ENCODE measurements at regions not wholly inside any gene's neighbourhood (a gene's known extent, or its start where the extent isn't known, plus 50 kb on each side); places are given as distances from the start of the nearest gene placed in this dataset.

GRCh38 chr13:107028751-107029150 is 460.8 kb upstream of the ARGLU1 start:
- DNase-seq (ENCODE audit: low spot score): no peak
- in situ Hi-C loops (cut with HindIII; ENCODE audit: low sequenced_read_pairs): no loop called here

- in situ Hi-C loops (cut with HindIII; ENCODE audit: low sequenced_read_pairs): no loop called here
- DNase-seq (ENCODE audit: low spot score): no peak
These were observed 458.1 kb upstream of the ARGLU1 start for GRCh38 chr13:107025991-107026390.

- no peak for DNase-seq (ENCODE audit: low spot score)
- in situ Hi-C loops (cut with HindIII; ENCODE audit: low sequenced_read_pairs): no loop called here
These were observed 455.4 kb upstream of the ARGLU1 start for GRCh38 chr13:107023335-107023734.

- no peak for DNase-seq (ENCODE audit: low spot score)
- in situ Hi-C loops (cut with HindIII; ENCODE audit: low sequenced_read_pairs): no loop called here
These were observed 452.5 kb upstream of the ARGLU1 start for GRCh38 chr13:107020393-107020792.

DNA sequence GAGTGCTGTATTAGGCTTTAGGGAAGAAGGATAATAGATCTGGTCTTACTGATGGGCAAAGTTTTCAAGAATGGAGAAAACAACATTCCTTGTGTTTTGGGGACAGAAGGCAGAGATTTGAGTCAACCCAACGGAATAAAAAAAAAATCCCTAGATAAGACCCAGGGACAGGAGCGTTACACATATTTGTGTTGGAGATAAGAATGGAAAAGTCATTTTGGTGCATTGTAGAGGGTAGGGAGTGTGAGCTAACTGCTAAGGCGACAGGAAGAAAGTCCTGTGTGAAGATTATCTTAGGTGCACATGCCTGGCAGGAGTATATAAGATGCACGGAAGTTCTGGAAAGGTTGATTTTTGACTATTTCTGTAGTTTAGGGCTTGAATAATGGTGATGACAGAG is 450.3 kb upstream of the ARGLU1 start:
- in situ Hi-C loops (cut with HindIII; ENCODE audit: low sequenced_read_pairs): no loop called here

DNA sequence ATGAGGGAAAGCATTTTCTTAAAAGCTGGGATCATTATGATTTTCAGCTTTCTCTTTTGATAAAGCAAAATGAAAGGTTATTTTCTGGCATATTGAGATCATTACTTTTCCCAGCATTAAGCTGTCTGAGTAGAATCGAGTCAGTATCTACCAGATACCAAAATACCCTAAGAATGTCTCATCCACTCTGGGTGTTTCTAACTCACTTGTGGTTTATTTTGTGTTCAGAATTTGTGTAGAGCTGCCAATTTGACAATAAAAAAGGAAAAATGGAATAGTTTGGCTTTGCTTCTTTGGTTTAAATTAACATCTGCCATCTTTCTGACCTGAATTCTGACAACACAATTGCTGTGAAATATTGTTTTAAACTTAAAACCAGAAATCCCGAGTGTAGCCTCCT is 438.7 kb upstream of the ARGLU1 start:
- in situ Hi-C loops (cut with HindIII; ENCODE audit: low sequenced_read_pairs): no loop called here
- DNase-seq (ENCODE audit: low spot score): no peak

More for the DNA sequence above, 450.3 kb upstream of the ARGLU1 start:
- no peak for DNase-seq (ENCODE audit: low spot score)

DNA sequence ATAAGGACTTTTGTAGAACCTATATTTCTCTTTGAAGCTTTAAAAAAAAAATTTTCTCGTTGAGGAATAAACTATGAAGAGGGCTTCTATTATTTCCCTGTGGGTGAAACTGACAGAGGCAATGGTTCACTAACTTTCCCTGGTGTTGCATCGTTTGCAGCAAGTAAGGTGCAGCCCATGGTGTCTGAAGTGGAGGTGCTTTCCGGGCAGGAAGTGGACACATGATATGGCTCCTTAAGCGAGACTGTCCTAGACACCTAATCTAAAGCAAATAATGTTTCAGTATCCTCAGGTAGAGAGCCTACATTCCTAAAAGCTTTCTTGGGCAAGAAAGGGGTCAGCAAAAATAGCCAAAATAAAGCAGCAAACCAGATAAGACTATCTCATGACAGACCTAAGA is 437.6 kb upstream of the ARGLU1 start:
- no peak for DNase-seq (ENCODE audit: low spot score)
- in situ Hi-C loops (cut with HindIII; ENCODE audit: low sequenced_read_pairs): no loop called here

GRCh38 chr13:107003911-107004310 is 436.0 kb upstream of the ARGLU1 start:
- no peak for DNase-seq (ENCODE audit: low spot score)
- in situ Hi-C loops (cut with HindIII; ENCODE audit: low sequenced_read_pairs): no loop called here

GRCh38 chr13:106998664-106999063 is 430.7 kb upstream of the ARGLU1 start:
- no peak for DNase-seq (ENCODE audit: low spot score)

GRCh38 chr13:106997696-106998095 is 429.8 kb upstream of the ARGLU1 start:
- in situ Hi-C loops (cut with HindIII; ENCODE audit: low sequenced_read_pairs): no loop called here

More at GRCh38 chr13:106998664-106999063, 430.7 kb upstream of the ARGLU1 start:
- in situ Hi-C loops (cut with HindIII; ENCODE audit: low sequenced_read_pairs): no loop called here

DNA sequence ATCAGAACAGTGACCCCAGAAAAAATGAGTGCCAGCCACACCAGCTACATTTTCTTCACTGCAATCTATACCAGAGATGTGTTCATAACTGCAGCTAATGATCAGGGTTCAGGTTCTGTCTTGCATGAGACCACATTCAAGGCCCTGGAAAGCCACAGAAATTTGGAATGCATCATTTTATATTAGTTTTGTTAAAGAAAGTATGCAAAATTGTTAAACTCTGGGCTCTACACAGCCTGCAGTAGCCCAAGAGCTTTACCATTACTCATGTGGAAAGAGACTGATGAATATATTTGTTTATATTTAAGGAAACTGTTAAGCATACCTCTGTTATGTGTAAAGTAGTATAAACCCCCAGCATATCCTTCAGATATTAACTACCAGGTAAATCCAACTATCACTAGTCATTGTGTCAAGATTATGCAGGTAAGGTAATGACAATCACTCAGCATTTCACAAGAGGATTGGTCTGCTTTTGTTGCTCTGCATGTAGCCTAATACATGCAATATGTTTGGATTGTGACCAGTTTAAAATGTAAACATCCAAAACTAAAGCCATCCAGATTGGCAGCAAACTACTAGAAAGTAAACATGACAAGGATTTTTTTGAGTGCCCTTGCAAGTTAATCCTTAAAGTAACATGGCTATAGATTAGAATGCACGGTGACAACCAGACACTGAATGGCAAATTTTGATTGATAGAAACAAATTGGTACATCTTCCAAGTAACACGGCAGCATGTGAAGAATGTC is 429.1 kb upstream of the ARGLU1 start:
- in situ Hi-C loops (cut with HindIII; ENCODE audit: low sequenced_read_pairs): no loop called here
- no peak for DNase-seq (ENCODE audit: low spot score)

More at GRCh38 chr13:106997696-106998095, 429.8 kb upstream of the ARGLU1 start:
- no peak for DNase-seq (ENCODE audit: low spot score)

GRCh38 chr13:106990594-106990993 is 422.7 kb upstream of the ARGLU1 start:
- in situ Hi-C loops (cut with HindIII; ENCODE audit: low sequenced_read_pairs): no loop called here
- DNase-seq (ENCODE audit: low spot score): no peak

- in situ Hi-C loops (cut with HindIII; ENCODE audit: low sequenced_read_pairs): no loop called here
- no peak for DNase-seq (ENCODE audit: low spot score)
These were observed 421.9 kb upstream of the ARGLU1 start for GRCh38 chr13:106989876-106990275.

DNA sequence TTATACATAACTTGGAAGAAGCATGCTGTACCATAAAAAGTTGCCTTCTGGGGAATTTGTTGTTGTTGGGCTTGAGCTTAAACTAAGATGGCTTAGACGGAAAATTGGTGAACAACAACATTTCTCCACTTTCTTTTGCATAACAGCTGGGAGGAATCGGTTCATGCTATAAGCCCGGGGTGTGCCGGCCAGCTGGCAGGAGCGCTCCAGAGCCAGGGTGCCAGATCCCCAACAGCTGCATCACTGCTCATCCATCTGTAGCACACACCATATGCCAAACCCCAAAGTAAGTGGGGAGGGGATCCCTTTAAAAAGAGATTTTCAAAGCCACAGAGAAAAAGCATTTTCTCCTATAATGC is 419.5 kb upstream of the ARGLU1 start:
- DNase-seq (ENCODE audit: low spot score): no peak
- in situ Hi-C loops (cut with HindIII; ENCODE audit: low sequenced_read_pairs): no loop called here

GRCh38 chr13:106986687-106987426 is 418.9 kb upstream of the ARGLU1 start:
- DNase-seq (ENCODE audit: low spot score): no peak
- in situ Hi-C loops (cut with HindIII; ENCODE audit: low sequenced_read_pairs): no loop called here

GRCh38 chr13:106986033-106986484 is 418.1 kb upstream of the ARGLU1 start:
- in situ Hi-C loops (cut with HindIII; ENCODE audit: low sequenced_read_pairs): no loop called here
- DNase-seq (ENCODE audit: low spot score): no peak

DNA sequence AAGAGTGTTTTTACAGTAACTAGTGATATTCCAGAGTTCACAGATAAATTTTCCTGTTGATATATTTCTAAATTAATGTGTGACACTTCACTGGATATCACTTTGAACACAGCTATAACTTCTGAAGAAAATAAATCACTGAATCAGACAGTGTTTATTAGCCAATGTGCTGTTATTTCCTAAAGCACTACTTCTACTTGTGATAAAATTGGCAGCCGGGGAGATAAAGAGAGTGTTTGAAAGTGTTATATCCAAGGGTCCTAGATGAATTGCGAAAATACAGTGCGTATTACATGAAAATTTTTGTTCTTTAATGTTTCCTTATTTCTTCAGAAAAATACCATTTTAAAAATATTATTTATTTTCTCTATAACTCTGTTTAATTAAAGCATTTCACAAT is 417.5 kb upstream of the ARGLU1 start:
- in situ Hi-C loops (cut with HindIII; ENCODE audit: low sequenced_read_pairs): no loop called here
- no peak for DNase-seq (ENCODE audit: low spot score)

- in situ Hi-C loops (cut with HindIII; ENCODE audit: low sequenced_read_pairs): no loop called here
- no peak for DNase-seq (ENCODE audit: low spot score)
These were observed 413.1 kb upstream of the ARGLU1 start for GRCh38 chr13:106981051-106981450.

DNA sequence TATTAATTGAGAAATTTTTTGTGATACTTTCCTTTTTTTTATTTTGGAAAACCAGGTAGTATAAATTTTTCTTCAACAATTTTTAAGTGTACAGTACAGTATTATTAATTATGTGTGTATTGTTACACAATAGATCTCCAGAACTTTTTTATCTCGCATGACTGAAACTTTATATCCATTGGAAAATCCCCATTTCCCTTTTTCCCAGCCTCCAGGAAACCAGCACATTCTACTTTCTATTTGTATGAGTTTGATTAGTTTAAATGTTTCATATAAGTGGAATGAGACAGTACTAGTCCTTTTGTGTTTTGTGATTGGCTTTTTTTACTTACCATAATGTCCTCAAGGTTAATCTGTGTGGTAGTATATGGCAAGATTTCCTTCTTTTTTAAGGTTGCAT is 399.5 kb upstream of the ARGLU1 start:
- in situ Hi-C loops (cut with HindIII; ENCODE audit: low sequenced_read_pairs): no loop called here
- no peak for DNase-seq (ENCODE audit: low spot score)

DNA sequence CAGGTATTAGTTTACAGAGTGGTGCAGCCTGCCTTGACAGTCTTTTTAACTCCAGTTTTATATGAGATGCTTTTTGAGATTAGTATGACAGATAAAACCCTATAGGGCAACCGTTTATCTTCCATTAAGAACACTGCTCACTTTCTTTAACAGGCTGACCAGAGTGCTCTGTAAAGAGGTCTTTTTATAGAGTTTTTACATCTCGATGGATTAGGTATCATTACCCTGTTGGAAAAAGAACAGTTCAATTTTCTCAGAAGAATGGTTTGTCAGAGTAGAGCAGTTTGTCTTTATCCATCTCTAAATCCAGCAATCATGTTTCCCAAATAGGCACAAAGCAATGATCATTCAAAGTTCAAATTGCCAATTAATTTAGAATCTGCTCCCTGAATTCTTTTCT is 395.2 kb upstream of the ARGLU1 start:
- DNase-seq (ENCODE audit: low spot score): no peak
- in situ Hi-C loops (cut with HindIII; ENCODE audit: low sequenced_read_pairs): no loop called here

- in situ Hi-C loops (cut with HindIII; ENCODE audit: low sequenced_read_pairs): no loop called here
These were observed 393.7 kb upstream of the ARGLU1 start for GRCh38 chr13:106961651-106962050.

More at GRCh38 chr13:106961651-106962050, 393.7 kb upstream of the ARGLU1 start:
- DNase-seq (ENCODE audit: low spot score): no peak
